SW 1271 (cell line): ENCODE measurements at regions not wholly inside any gene's neighbourhood (a gene's known extent, or its start where the extent isn't known, plus 50 kb on each side); places are given as distances from the start of the nearest gene placed in this dataset.
"Not testable (repeated sequence)": the region's sequence is repeated elsewhere in the genome, so short reads cannot be mapped to it uniquely, and the experiment has no call there.

ENCODE experiments used
- DNase-seq, 2 experiments: peaks; one replicate each; lab custom pipeline; 2025; lab: John Stamatoyannopoulos, UW

DNA sequence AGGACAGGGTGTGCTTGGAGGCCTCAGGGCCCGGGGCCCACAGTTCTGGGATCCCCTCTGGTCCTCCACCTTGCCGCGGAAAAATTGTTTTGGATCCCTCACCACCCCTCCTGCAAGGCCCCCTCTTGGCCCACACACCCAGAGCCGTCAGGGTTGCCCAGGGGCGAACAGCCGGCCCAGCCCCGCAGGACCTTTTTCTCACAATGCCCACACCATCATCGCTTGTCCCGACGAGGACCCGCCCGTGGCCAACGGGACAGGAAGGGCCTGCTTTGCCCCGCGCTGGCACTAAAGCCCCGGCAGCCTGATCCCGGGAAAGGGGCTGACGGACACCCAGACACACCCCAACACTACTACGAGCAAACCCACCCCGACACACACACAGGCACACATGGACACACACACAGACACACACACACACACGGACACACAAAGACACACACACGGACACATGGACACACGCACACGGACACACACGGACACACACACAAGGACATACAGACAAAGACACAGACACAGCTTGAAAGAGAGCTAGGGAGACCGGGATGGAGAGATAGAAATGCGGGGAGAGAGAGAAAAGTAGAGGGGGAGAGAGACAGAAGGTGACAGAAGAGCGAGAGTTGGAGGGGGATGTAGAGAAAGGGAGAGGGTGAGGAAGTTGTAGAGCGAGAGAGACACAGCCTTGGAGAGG, 1493.5 kb upstream of the DEFB115 start:
- DNase-seq = no peak

DNA sequence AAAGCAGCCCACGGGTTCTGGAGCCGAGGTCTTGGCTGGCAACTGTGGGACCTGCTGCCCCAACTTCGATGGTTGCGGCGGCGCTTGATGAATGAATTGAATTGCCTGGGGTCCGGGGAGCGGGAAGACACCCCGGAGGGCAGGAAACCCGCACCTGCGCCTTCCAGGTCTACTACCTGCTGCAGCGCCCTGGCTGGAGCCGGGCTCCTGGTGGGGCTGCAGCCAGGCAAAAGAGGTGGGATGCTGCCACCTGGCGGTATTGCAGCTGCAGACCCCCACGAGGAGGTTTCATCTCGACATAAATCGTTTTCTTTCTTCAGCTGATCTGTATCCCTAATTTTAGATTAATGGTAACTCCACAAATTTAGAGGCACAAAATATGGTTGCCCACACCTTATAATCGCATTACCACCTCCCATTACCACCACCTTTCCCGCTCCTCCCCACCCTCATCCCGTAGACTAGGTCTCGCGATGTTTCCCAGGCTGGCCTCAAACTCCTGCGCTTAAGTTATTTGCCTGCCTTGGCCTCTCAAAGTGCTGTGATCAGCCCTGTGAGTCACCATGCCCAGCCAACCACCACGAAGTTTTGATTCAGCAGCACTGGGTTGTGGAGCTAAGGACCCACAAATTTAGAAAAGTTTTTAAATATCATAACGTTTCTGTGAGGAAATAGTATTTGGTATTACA, 1492.4 kb upstream of the DEFB115 start:
- peak in 1 of 2 experiments; percentile 16 for DNase-seq

DNA sequence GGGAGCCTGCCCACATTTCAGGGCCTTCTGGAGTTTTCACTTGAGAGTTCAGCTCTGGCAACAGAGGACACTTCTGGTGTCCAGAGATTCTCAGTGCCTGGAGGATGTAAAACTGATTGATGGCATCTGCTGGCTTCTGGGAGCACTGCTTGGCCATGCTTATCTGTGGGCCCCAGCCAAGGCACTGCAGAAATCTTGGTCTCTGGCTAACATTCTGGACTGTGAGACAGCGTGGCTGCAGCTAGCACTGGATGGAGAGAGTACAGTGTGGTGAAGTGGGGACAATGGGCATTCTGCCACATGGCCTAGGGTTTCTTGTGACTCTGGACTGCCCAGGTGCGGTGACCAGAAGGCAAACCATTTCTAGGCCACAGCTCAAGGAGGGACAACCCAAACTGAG, 1479.4 kb upstream of the DEFB115 start:
- not testable (repeated sequence) for DNase-seq

DNA sequence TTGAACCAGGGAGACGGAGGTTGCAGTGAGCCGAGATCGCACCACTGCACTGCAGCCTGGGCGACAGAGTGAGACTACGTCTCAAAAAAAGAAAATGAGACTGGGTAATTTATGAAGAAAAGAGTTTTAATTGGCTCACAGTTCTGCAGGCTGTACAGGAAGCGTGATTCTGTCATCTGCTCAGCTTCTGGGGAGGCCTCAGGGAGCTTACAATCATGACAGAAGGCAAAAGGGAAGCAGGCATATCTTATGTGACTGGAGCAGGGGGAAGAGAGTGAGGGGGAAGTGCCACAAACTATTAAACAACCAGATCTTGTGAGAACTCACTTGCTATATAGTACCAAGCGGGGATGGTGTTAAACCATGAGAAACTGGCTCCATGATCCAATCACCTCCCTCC, 1476.2 kb upstream of the DEFB115 start:
- DNase-seq = not testable (repeated sequence)

DNA sequence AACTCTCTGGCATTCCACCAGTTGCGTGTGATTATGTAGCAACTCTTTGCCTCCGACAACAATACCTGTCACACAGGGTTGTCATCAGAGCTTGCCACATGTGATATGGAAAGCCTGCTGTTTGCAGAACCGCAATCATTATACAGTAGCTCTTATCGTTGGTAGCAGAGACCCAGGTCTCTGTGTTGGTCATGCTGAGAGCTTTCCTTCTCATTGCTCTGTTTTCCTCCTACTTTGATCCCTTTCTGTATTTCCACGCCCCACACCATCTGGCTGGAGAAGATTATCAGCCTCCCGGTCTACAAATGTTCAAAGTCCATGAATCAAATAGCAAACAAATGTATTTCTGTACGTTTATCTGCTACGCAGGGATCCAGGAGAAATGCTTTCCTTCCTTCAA, 1475.6 kb upstream of the DEFB115 start:
- not testable (repeated sequence) for DNase-seq

DNA sequence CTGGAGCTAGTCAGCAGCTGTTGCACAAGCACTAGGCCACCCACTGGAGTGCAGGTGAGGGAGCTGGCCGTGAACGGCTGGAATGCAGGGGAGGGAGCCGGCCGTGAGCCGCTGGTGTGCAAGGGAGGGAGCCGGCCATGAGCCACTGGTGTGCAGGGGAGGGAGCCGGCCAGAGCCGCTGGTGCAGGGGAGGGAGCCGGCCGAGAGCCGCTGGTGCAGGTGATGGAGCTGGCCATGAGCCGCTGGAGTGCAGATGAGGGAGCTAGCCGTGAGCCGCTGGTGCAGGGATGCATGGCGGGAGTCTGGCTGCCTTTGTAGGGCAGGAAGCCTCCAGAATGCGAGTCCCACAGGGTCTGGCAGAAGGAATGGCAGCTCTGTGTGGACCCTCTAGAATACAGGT, 1470.0 kb upstream of the DEFB115 start:
- not testable (repeated sequence) for DNase-seq

DNA sequence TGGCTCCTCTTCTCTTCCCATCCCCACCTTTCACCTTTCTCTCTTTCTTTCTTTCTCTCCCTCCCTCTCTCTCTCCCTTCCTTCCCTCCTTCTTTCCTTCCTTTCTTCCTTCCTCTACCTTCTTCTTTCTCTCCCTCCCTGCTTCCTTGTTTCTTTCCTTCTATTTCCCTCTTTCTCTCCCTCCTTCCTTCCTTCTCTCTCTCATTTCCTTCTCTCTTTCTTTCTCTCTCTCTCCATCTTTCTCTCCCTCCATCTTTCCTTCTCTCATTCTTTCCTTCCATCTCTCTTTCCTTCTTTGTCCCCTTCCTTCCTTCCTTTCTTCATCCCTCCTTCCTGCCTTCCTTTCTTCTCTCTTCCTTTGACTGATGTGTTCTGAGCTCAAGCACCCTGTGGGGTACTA, 1467.0 kb upstream of the DEFB115 start:
- no peak for DNase-seq

DNA sequence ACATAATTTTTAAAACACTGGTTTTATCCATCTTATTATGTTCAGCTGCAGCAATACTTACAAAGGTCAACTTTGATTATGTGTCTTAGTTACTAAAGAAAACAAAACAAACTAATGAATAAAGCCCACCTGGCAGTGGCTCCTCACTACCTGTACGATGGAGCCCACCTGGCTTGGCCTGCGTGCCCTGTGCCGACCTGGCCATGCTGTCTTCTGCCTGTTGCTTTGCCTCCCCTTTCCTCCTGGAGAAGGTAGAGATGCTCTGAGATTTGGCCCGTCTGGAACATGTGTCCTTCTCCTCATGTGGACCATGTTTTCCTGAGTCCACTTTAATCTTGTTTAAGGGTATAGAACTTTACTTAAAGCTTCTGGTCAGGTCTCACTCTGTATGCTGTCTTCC, 1426.0 kb upstream of the DEFB115 start:
- DNase-seq = not testable (repeated sequence)

DNA sequence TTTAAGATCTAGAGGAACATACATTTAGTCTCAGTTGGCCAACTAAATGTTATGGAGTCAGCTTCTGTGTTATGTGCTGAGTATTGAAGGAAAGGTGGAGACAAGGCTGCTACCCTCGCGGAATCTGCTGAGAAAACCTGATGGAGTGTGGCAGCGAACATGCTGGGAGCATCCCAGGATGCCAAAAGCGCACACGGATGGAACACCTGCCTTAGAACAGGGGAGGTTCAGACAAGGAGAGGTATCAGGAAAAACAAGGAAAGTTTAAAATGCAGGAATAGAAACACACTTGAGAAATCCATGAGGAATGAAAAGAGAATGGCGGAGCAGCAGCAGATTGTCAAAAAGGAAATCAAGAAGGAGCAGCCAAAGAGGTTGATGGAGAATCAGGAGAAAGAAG, 1389.5 kb upstream of the DEFB115 start:
- not testable (repeated sequence) for DNase-seq

DNA sequence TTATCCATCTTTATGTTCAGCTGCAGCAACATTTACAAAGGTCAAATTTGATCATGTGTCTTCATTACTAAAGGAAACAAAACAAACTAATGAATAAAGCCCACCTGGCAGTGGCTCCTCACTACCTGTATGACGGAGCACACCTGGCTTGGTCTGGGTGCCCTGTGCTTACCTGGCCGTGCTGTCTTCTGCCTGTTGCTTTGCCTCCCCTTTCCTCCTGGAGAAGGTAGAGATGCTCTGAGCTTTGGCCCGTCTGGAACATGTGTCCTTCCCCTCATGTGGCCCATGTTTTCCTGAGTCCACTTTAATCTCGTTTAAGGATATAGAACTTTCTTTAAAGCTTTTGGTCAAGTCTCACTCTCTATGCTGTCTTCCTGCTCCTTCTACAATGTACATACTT, 1388.8 kb upstream of the DEFB115 start:
- not testable (repeated sequence) for DNase-seq

DNA sequence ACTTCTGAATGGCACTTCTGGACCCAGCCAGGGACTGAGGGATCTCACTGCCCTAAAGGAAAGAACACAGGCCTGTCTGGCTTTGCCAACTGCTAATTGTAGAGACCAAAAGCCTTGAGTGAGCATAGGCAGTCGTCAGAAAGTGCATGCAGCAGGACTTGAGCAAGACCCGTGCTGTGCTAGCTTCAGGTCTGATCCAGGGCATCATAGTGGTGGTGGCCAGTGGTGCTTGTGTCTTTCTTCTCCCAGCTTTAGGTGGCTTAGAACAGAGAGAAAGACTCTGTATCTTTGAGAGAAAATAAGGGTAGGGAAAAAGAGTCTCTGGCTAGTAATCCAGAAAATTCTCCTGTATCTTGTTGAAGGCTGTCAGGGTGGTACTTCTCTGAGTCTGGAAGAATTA, 1385.6 kb upstream of the DEFB115 start:
- DNase-seq = not testable (repeated sequence)

DNA sequence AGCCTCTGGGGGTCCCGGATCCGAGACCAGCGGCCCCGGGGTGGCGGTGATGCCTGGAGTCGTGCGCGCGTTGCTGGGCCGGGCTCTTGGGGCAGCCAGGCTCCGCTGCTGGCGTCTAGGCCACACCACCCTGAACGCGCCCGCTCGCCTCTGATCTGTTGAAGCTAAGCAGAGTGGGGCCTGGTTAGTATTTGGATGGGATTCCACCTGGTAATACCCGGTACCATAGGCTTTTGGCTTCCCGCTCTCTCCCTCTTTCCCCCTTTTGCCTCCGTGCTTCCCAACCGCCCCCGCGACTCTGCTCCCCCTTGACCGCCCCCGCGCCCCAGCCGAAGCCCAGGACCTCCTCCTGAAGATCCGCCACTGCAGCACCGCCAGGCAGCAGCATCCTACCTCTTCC, 1383.5 kb upstream of the DEFB115 start:
- peak in 1 of 2 experiments; percentile 13 for DNase-seq

DNA sequence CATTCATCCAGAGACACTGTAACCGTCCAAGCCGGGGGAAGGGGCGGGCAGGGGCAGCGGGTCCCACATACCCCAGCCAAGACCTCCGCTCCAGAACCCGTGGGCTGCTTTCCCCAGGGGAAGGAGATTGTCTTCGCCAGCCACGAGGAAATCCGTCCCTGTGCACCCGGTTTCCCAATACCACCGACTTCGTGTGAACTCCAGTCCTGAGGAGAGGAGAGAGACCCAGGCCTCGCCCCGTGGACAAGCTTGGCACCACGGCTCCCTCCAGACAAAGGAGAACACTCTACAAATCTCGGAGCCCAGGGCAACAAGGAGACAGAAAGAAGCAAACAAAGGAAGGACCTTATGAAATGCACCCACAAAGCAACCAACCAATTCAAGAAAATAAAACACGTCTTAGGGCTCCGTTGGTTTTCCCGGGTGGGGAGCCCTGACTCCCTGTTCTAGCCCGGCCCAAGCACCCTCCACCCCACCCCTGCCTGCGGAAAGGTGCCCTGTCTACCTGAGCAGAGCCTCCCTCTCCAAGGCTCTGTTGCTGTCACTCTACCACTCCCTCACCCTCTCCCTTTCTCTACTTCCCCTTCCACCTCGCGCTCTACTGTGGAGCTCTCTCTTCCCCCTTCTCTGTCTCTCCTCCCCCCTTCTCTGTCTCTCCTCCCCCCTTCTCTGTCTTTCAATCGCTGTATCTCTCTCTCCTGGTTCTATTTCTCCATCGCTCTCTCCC, 1382.8 kb upstream of the DEFB115 start:
- no peak for DNase-seq

DNA sequence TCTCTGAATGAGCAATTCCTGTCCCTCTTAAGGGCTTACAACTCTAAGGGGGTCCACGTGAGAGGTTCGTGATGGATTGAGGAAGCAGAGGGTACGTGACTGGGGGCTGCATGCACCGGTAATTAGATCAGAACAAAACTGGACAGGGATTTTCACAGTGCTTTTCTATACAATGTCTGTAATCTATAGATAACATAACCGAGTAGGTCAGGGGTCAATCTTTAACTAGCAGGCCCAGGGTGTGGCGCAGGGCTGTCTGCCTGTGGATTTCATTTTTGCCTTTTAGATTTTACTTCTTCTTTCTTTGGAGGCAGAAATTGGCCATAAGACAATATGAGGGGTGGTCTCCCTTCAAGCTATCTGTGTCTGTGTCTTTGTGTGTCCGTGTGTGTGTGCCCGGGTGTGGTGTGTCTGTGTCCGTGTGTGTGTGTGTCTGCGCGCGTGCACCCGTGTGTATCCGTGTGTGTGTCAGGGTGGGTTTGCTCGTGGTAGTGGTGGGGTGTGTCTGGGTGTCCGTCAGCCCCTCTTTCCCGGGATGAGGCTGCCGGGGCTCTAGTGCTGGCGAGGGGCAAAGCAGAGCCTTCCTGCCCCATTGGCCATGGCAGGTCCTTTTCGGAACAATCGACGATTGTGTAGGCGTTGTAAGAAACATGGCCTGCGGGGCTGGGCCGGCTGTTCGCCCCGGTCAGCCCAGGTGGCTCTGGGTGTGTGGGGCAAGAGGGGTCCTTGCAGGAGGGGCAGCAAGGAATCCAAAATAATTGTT, 1382.0 kb upstream of the DEFB115 start:
- DNase-seq = not testable (repeated sequence)

DNA sequence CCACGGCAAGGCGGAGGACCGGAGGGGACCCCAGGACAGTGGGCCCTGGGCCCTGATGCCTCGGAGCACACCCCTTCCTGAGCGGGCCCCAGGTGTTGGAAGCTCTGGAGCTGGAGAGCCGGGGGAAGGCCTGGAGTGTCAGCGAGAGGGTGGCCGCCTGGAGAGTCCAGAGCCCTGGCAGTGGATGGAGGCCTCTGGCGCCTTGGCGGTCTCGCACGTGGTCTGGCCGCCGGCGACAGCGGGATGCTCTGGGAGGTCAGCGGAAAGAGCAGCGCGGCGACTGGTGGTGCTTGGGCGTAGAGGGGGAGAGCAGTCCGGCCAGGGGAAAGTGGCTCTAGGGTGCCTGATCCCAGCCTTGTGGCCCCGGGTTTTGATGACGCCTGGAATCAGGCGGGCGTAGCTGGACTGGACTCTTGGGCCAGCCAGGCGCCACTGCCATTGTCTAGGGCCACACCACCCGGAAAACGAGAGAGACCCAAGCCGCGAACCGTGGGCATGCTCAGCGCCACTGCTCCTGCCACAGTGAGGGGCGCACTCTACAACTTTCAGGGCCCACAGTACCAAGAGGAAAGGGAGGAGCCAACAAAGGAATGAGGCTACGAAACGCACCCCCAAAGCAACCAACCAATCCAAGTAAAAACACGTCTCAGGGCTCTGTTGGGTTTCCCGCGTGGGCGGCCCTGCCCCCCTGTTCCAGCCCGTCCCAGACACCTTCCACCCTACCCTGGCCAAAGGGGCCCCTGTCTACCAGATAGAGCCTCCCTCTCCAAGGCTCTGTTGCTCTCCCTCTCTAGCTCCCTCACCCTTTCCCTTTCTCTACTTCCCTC, 1381.2 kb upstream of the DEFB115 start:
- DNase-seq = not testable (repeated sequence)

DNA sequence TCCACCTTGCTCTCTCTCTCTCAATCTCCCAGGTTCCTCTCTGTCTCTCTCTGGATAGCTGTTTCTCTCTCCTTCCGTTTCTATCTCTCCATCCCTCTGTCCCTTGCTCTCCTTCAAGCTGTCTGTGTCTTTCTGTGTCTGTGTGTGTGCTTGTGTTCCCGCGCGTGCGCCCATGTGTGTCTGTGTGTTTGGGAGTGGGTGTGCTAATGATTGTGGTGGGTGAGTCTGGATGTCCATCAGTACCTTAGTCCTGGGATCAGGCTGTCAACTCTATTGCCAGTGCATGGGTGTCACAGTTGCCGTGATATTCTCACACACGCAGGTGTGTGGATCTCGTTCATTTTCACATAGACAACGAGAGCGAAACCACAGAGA, 1380.6 kb upstream of the DEFB115 start:
- DNase-seq = no peak

DNA sequence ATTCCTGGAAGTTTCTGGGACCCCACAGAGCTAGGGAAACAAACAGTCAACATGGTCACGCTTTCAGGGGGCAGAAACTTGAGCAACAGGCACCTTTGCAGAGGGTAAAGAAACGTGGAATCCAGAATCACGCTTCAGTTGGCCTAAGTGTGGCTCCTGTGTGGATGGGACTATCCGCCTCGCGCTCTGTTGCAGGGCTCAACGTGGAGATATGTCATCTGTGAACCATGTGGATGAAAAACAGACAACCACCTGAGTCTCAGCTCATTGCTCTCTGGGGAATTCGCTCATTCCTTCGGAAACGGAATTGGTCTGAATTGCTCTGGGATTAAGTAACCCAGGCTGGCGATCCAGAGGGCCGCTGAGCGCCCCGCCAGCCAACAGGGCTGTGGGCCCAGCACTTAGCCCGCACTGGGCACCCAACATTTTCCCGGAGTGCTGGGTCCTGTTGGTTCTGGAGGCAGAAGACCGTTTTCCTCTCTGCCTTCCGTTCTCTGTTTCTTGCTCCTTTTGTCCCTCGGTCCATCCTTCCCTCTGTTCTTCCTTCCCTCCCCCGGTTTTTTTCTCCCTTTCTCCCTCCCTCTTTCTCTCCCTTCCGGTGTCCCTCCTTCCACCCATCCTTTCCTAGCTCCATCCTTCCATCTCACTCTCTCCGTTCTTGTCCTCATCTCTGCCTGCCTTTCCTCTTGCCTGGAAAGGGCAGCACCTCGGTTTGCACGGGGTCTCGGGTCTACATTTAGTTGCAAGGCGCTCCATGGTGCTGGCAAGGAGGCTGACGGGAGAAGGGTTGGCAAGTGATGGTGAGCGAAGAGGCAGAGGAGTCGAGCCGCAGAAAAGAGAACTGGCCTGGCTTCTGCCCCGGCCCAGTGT, 1379.8 kb upstream of the DEFB115 start:
- not testable (repeated sequence) for DNase-seq

DNA sequence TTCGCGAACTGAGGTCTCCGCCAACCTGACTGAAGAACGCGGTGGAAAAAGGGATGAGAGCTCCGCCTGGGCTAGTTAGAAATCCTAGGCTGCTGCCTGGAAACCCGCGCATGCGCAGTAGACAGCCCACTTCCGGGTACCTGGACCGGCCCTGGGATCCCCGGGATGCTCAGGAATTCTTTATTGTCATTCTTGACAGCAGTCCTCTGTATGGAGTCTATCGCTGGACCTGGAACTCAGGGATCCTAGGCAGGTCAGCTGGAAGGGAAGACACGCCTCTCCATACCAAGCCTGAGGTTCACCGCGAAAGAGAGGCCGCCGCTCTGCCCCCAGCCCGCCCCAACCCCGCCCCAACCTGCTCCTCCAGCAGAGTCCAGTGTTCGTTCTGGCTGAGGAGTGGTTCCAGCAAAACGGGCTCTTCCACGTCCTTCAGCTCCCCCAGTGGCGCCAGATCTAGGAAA, 1379.2 kb upstream of the DEFB115 start:
- DNase-seq = peak in 1 of 2 experiments; percentile 53

DNA sequence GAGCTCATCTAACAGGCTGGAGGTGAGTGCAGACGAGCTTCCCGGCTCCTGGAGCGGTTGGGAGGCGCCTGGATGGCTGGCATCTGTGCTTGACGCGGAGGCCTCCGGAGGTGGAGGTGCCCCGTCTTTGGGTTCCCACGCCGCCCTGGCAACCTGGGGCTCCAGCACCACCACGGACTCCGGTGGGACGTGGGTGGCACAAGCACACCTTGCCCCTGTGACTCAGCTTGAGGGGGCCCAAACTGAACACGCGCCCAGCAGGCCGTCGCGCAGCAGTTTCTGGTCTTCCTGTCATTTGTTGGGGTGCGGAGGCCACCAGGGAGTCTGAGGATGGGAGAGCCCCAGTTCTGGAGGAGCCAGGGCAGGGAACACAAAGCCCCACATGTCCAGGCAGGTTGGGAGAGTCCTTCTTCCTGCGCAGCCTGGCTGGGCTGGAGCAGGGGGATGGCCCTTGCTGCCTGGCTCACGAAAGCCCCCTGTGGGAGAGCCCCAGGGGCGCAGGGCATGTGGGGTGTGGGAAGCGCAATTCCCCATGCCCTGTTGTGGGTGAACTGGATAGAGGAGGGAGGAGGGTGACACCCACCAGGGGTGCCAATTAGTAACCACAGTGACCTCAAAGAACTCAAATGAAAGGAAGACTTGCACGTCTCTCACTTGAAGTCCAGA, 1378.6 kb upstream of the DEFB115 start:
- DNase-seq = no peak

DNA sequence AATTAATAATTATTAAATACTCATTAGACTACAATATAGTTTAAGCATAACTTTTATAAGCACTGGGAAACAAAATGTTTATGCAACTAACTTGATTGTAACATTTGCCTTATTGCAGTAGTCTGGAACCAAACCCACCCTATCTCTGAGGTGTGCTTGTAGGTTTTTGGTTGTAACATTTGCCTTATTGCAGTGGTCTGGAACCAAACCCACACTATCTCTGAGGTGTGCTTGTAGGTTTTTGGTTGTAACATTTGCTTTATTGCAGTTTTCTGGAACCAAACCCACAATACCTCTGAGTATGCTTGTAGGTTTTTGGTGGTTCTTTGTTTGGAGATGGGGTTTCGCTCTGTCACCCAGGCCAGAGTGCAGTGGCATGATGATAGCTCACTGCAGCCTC, 1376.4 kb upstream of the DEFB115 start:
- DNase-seq = not testable (repeated sequence)
